Renal pelvis (tissue), 1 donor: ENCODE measurements at regions not wholly inside any gene's neighbourhood (a gene's known extent, or its start where the extent isn't known, plus 50 kb on each side); places are given as distances from the start of the nearest gene placed in this dataset.
A peak's percentile ranks its signal among the peaks of the same experiment; 100 is the strongest.
"Not testable (repeated sequence)": the region's sequence is repeated elsewhere in the genome, so short reads cannot be mapped to it uniquely, and the experiment has no call there.

Source experiments
- DNase-seq: peaks from one replicate; pipeline ENCODE4 v3.0.0-alpha.2; 2013

GRCh38 chr11:33527738-33528137, 172.9 kb downstream of the C11orf91 start:
- DNase-seq, result not testable (repeated sequence)

GRCh38 chr11:33525789-33526188, 174.8 kb downstream of the C11orf91 start:
- no peak for DNase-seq

GRCh38 chr11:33521384-33521783, 179.2 kb downstream of the C11orf91 start:
- no peak for DNase-seq

GRCh38 chr11:33520112-33520511, 180.5 kb downstream of the C11orf91 start:
- DNase-seq, result no peak

- DNase-seq, result no peak
Measured at GRCh38 chr11:33515347-33515746, 185.3 kb downstream of the C11orf91 start.

- DNase-seq, result no peak
Measured at GRCh38 chr11:33514079-33514925, 186.3 kb downstream of the C11orf91 start.

GRCh38 chr11:33509632-33510031, 191.0 kb downstream of the C11orf91 start:
- DNase-seq, result no peak

- DNase-seq, result no peak
Measured at GRCh38 chr11:33507967-33508366, 192.7 kb downstream of the C11orf91 start.

GRCh38 chr11:33507356-33507755, 193.3 kb downstream of the C11orf91 start:
- no peak for DNase-seq

GRCh38 chr11:33505093-33505492, 195.5 kb downstream of the C11orf91 start:
- no peak for DNase-seq

- peak; percentile 60 for DNase-seq
Measured at GRCh38 chr11:33500861-33501479, 199.7 kb downstream of the C11orf91 start.

GRCh38 chr11:33500332-33500731, 200.3 kb downstream of the C11orf91 start:
- DNase-seq, result no peak

- DNase-seq, result no peak
Measured at GRCh38 chr11:33492596-33492995, 208.0 kb downstream of the C11orf91 start.

- DNase-seq, result no peak
Measured at GRCh38 chr11:33490842-33491370, 209.7 kb downstream of the C11orf91 start.

- DNase-seq, result no peak
Measured at GRCh38 chr11:33488971-33489370, 211.7 kb downstream of the C11orf91 start.

- DNase-seq, result no peak
Measured at GRCh38 chr11:33480626-33481025, 220.0 kb downstream of the C11orf91 start.

GRCh38 chr11:33479231-33479630, 221.4 kb downstream of the C11orf91 start:
- DNase-seq, result no peak

- peak; percentile 8 for DNase-seq
Measured at GRCh38 chr11:33478111-33478573, 221.0 kb downstream of the HIPK3 start.

GRCh38 chr11:33476945-33477606, 219.9 kb downstream of the HIPK3 start:
- DNase-seq, result no peak

GRCh38 chr11:33475993-33476392, 218.8 kb downstream of the HIPK3 start:
- peak; percentile 76 for DNase-seq

GRCh38 chr11:33474866-33475265, 217.7 kb downstream of the HIPK3 start:
- DNase-seq, result no peak

- no peak for DNase-seq
Measured at GRCh38 chr11:33471541-33471940, 214.4 kb downstream of the HIPK3 start.

- no peak for DNase-seq
Measured at GRCh38 chr11:33467966-33468365, 210.8 kb downstream of the HIPK3 start.
